GM18907 (cell line): ENCODE measurements at regions not wholly inside any gene's neighbourhood (a gene's known extent, or its start where the extent isn't known, plus 50 kb on each side); places are given as distances from the start of the nearest gene placed in this dataset.
"Not testable (repeated sequence)": the region's sequence is repeated elsewhere in the genome, so short reads cannot be mapped to it uniquely, and the experiment has no call there.

ENCODE experiments used
- ATAC-seq: cut with Tn5 transposase; IDR thresholded peaks from one replicate; pipeline ENCODE4 v1.9.1; 2021; ENCODE audit warnings: mild to moderate bottlenecking, moderate library complexity; ENCODE audit not compliant: unreplicated experiment

- ATAC-seq = no peak
These were observed 233.5 kb upstream of the PCSK5 start for GRCh38 chr9:75657015-75657414.

DNA sequence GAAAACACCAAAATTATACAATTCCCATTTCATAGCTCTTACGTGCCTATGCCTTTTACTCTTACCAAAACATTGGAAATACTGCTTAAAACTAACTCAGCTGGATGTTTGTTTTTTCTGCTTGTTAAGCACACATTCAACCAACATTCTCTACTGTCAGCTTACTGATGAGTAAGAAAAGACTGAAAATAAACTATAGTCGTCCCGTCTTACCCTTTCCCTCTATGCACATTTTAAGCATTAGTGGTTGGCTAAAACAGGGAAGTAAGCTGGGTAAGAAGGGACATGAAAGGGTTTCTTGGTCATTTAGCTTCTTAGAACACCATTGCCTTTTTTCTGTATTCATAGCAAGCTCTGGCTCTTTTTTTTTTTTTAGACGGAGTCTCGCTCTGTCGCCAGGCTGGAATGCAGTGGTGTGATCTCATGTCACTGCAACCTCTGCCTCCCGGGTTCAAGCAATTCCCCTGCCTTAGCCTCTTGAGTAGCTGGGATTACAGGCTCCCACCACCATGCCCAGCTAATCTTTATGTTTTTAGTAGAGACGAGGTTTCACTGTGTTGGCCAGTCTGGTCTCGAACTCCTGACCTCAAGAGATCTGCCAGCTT lies 232.1 kb upstream of the PCSK5 start:
- no peak for ATAC-seq

- ATAC-seq = no peak
These were observed 225.9 kb upstream of the PCSK5 start for GRCh38 chr9:75664597-75664996.

DNA sequence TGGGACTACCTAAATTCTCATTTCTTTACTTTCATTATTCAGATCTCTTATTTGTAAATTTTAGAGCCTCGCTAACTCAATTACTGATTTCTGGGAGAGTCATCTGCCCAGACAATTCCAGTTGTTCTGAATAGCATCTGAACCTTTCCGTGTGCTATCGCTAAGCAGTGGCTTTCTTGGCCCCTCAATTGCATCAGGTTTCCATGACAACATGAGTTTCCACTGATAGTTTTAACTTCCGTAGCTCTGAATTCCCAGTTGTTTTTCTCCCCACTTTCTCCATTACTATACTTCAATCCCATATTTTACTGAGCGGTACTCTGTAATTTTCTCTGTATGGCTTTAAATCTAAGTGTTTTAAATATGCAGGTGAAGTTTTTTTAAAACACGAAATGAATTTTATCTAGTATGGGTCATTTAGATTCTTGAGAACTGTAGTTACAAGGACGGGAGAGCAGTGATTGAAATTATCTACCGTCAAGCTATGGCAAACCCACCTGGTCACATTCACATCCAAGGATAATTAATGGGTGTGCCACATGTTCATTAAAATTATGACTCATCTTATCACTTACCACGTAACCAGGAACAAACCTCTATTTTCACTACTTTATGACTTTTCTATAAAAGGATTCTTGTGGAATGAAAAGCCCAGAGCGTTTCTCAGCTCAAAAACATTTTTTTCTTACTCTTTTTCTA lies 223.5 kb upstream of the PCSK5 start:
- ATAC-seq = no peak

DNA sequence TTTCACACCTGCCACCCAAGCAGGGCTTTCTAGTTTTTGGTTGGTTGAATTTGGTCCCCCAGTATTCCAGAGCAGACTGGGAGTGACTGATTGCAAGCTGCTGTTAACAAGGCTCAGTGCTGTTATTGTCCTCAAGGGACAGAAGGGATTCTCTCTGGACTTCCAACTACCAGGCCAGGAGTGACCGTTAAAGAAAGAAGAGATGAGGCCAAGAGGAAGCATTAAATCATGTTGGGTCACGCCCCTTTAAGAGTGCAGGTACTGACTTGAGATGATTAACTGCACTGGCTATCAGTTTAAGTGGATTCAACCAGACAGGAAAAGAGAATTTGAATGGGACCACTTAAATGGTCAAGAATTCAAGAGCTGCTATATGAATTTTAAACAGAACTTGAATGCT lies 220.8 kb upstream of the PCSK5 start:
- ATAC-seq = no peak

GRCh38 chr9:75671354-75671753 lies 219.1 kb upstream of the PCSK5 start:
- no peak for ATAC-seq

GRCh38 chr9:75672478-75672877 lies 218.0 kb upstream of the PCSK5 start:
- no peak for ATAC-seq

- no peak for ATAC-seq
These were observed 206.9 kb upstream of the PCSK5 start for GRCh38 chr9:75683591-75683990.

DNA sequence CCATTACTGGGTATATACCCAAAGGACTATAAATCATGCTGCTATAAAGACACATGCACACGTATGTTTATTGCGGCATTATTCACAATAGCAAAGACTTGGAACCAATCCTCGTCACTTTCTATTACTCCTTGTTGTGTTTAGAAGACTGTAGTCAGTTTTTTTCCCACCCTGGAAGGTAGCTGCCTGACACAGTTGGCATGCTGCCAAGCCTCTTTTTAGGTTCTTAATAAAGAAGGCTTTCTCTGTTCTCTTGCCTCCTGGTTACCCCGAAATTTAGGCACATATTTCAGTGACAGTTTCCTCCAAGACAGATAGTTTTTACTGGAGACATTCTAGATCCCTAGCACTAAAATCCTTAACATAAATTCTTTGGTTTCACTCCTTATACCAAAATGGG lies 205.4 kb upstream of the PCSK5 start:
- no peak for ATAC-seq

GRCh38 chr9:75687359-75687953 lies 203.0 kb upstream of the PCSK5 start:
- ATAC-seq = no peak

DNA sequence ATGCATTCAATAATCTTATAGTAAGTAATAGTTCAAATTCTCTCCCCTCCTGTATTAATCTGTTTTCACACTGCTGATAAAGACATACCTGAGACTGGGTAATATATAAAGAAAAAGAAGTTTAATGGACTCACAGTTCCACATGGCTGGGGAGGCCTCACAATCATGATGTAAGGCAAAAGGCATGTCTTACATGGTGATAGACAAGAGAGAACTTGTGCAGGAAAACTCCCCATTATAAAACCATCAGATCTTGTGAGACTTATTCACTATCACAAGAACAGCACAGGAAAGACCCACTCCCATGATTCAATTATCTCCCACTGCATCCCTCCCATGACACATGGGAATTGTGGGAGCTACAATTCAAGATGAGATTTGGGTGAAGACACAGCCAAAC lies 199.9 kb upstream of the PCSK5 start:
- not testable (repeated sequence) for ATAC-seq

GRCh38 chr9:75691408-75691807 lies 199.1 kb upstream of the PCSK5 start:
- no peak for ATAC-seq

DNA sequence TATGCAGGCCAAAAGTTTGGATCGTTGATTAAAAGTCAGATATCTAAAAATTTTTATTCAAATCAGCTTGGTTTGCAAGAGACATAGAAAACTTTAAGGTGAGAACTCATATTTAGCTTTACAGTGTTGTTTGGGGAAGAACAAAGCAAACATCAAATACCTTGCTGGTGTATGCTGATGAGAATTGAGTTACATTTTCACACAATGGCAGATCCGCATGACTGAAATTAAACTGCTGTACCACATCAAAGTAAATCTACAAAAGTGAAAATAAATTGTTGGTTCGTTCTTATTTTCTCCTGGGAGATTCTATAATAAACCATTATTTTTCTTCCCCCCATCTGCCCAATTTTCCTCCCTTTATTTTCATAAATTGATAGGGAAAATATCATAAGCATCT lies 198.2 kb upstream of the PCSK5 start:
- ATAC-seq = no peak

DNA sequence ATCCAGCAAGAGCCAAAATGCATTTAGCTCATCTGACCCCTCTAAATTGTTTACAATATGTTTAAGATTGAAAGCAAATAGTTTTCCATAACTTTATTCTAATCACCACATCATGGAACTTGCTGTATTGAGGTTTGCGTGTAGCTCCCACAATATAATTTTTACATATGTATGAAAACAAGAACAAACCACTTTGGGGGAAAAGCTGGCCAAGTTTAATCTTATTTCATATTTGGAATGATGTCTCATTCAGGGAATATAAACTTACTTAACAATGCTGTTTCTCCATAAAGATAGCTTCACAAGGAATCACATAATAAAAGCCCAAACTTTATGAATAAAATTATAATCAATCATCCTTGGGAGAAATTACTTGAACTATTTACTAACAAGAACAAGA lies 194.6 kb upstream of the PCSK5 start:
- ATAC-seq = no peak

DNA sequence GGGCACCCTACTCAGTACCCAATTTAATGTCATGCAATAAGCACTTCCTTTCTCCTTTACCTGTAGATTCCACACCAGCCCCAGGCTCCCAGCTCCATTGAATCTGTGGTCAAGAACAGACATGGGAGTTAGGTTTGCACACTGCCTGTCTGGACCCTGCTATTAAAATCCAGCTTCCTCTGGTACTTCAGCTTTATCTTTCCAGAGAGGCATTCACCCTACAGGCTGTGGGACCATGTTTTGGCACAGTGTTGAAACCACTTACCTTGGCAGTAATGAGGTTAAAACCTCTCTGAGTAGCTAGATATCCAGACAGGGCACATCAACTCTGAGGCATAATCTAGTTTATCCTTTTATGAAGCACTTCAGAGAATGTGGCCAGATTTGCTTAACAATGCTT lies 191.5 kb upstream of the PCSK5 start:
- no peak for ATAC-seq

GRCh38 chr9:75699625-75700251 lies 190.7 kb upstream of the PCSK5 start:
- ATAC-seq = no peak

GRCh38 chr9:75700252-75700640 lies 190.2 kb upstream of the PCSK5 start:
- no peak for ATAC-seq

- ATAC-seq = no peak
These were observed 183.3 kb upstream of the PCSK5 start for GRCh38 chr9:75707191-75707590.

- ATAC-seq = no peak
These were observed 180.8 kb upstream of the PCSK5 start for GRCh38 chr9:75709698-75710097.

- ATAC-seq = no peak
These were observed 177.8 kb upstream of the PCSK5 start for GRCh38 chr9:75712700-75713099.

- no peak for ATAC-seq
These were observed 177.1 kb upstream of the PCSK5 start for GRCh38 chr9:75713335-75713734.

DNA sequence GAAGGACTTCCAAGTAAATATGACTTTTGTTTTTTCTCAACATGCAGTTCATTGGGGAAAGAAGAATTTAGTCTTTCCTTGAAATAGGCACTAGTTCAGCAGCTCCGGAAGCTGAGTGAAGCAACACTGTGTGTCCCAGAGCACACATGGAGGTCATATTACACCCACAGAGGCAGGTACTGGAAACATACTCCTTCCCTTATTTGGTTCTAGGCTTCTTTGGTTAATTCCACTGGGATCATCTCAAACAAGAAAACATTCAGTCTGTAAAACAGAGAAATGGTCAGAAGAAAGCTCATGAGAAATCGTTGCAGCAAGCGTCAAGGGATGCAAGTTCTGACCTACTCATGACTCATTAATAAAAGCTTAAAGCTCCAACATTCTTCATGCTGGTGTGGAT lies 175.1 kb upstream of the PCSK5 start:
- ATAC-seq = no peak
